ENCODE measurements at regions not wholly inside any gene's neighbourhood (a gene's known extent, or its start where the extent isn't known, plus 50 kb on each side); places are given as distances from the start of the nearest gene placed in this dataset.

DNA sequence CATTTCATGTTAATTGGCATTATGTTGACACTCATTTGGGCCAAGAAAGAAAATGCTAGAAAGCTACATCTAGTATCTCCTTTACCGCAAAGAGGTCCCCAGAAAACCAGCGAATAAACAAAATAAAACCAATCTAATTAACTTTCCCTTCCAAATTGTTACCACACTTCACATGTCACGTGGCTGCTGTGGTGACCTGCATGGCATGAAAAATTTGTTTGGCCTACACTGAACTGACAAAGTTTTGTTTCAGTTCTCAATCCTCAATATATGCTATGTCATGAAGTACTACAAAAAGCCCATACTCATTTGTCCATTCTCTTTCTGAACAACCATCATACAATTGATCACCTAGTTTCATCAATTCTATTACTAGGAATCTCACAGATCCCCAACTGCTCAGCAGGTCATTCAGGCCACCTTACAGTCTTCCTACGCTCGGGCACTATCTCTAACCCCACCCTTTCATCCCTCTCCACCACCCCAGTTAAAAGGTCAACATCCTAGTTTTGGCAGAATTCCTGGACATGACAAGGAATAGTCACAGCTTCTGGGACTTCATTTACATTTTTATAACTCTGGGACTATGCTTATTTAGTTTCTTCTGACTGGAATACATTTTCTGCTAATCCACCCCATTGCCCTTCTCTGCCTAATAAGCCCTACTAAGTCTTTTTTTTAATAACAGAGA lies 480.4 kb downstream of the IGSF11 start:
- Histone ChIP-seq H3K36me3 (ENCODE audit: insufficient read depth, low read length) (no peaks in the 10 kb centered on the region), H3K9me3 (ENCODE audit: insufficient read depth, low read length, severe bottlenecking) (no peaks in the 10 kb centered on the region), H3K4me1 (ENCODE audit: insufficient read depth, low read length) (no peaks in the 10 kb centered on the region), H3K4me3 (ENCODE audit: low read depth in 1 of 2, low read length in 2 of 2) (no peak overlapping the region), H3K27me3 (ENCODE audit: insufficient read depth, low read length, poor library complexity) (no peaks in the 10 kb centered on the region), H2AFZ (ENCODE audit: low read depth, low read length) (no peak overlapping the region), H3K4me2 (ENCODE audit: insufficient read depth, low read length) (no peak overlapping the region), H4K20me1 (ENCODE audit: insufficient read depth, low read length) (no peaks in the 10 kb centered on the region), H3K79me2 (ENCODE audit: insufficient read depth, low read length) (no peaks in the 10 kb centered on the region), H3K27ac (ENCODE audit: low read length) (no peak overlapping the region), H3K9ac (ENCODE audit: low read depth, low read length) (no peak overlapping the region)
- ATAC-seq (ENCODE audit: insufficient read depth, low read depth) = no peak
- TF ChIP-seq EZH2 (IDR thresholded peaks at IDR 0.05; ENCODE audit: borderline replicate concordance, low read depth, low read length, severe bottlenecking) (no peak), CTCF (IDR thresholded peaks at IDR 0.05; ENCODE audit: borderline replicate concordance, extremely low read depth, low read length, poor library complexity, severe bottlenecking) (no peak)
- DNase-seq = no peak

GRCh38 chr3:118556983-118557382 lies 477.7 kb downstream of the IGSF11 start:
- ATAC-seq (ENCODE audit: insufficient read depth, low read depth) (no peak), DNase-seq (no peak)
- no peak for TF ChIP-seq EZH2 (IDR thresholded peaks at IDR 0.05; ENCODE audit: borderline replicate concordance, low read depth, low read length, severe bottlenecking)
- TF ChIP-seq CTCF (IDR thresholded peaks at IDR 0.05; ENCODE audit: borderline replicate concordance, extremely low read depth, low read length, poor library complexity, severe bottlenecking) = no peak
- no peak overlapping the region for H2AFZ ChIP-seq (ENCODE audit: low read depth, low read length)
- H4K20me1 ChIP-seq (ENCODE audit: insufficient read depth, low read length) = no peaks in the 10 kb centered on the region
- no peaks in the 10 kb centered on the region for H3K4me1 ChIP-seq (ENCODE audit: insufficient read depth, low read length)
- H3K36me3 ChIP-seq (ENCODE audit: insufficient read depth, low read length) = no peaks in the 10 kb centered on the region
- H3K4me2 ChIP-seq (ENCODE audit: insufficient read depth, low read length) = no peak overlapping the region
- H3K79me2 ChIP-seq (ENCODE audit: insufficient read depth, low read length) = no peaks in the 10 kb centered on the region
- no peak overlapping the region for H3K27ac ChIP-seq (ENCODE audit: low read length)
- no peak overlapping the region for H3K9ac ChIP-seq (ENCODE audit: low read depth, low read length)
- no peaks in the 10 kb centered on the region for H3K9me3 ChIP-seq (ENCODE audit: insufficient read depth, low read length, severe bottlenecking)
- H3K4me3 ChIP-seq (ENCODE audit: low read depth in 1 of 2, low read length in 2 of 2) = no peak overlapping the region
- H3K27me3 ChIP-seq (ENCODE audit: insufficient read depth, low read length, poor library complexity) = no peaks in the 10 kb centered on the region

GRCh38 chr3:118557513-118557912 lies 477.1 kb downstream of the IGSF11 start:
- Histone ChIP-seq H4K20me1 (ENCODE audit: insufficient read depth, low read length) (no peaks in the 10 kb centered on the region), H3K4me3 (ENCODE audit: low read depth in 1 of 2, low read length in 2 of 2) (no peak overlapping the region), H3K36me3 (ENCODE audit: insufficient read depth, low read length) (no peaks in the 10 kb centered on the region), H3K4me1 (ENCODE audit: insufficient read depth, low read length) (no peaks in the 10 kb centered on the region), H3K9ac (ENCODE audit: low read depth, low read length) (no peak overlapping the region), H2AFZ (ENCODE audit: low read depth, low read length) (no peak overlapping the region), H3K27me3 (ENCODE audit: insufficient read depth, low read length, poor library complexity) (no peaks in the 10 kb centered on the region), H3K27ac (ENCODE audit: low read length) (no peak overlapping the region), H3K4me2 (ENCODE audit: insufficient read depth, low read length) (no peak overlapping the region), H3K9me3 (ENCODE audit: insufficient read depth, low read length, severe bottlenecking) (no peaks in the 10 kb centered on the region), H3K79me2 (ENCODE audit: insufficient read depth, low read length) (no peaks in the 10 kb centered on the region)
- no peak for DNase-seq
- ATAC-seq (ENCODE audit: insufficient read depth, low read depth) = no peak
- TF ChIP-seq EZH2 (IDR thresholded peaks at IDR 0.05; ENCODE audit: borderline replicate concordance, low read depth, low read length, severe bottlenecking) (no peak), CTCF (IDR thresholded peaks at IDR 0.05; ENCODE audit: borderline replicate concordance, extremely low read depth, low read length, poor library complexity, severe bottlenecking) (no peak)
